Lung (tissue), 11 donors: ENCODE measurements at regions not wholly inside any gene's neighbourhood (a gene's known extent, or its start where the extent isn't known, plus 50 kb on each side); places are given as distances from the start of the nearest gene placed in this dataset.

Experiments used
- ATAC-seq: fragments of 200-7000 bp; cut with Tn5 transposase; one replicate; pipeline ENCODE4 v1.9.1; 2020; ENCODE audit warnings: moderate number of reproducible peaks; ENCODE audit not compliant: insufficient read depth, low FRiP score
- DNase-seq, 3 donors: peaks; one replicate each; pipeline ENCODE4 v3.0.0-alpha.2; 2013 to 2017
- H3K27ac ChIP-seq, 2 donors: one replicate each; pipeline ENCODE4 v1.5.1; 2013; ENCODE audit warnings: mild to moderate bottlenecking in 2 of 2, moderate library complexity in 2 of 2, control low read depth in 1 of 2, inconsistent platforms in 1 of 2, low read depth in 1 of 2, low read length in 1 of 2
- H3K27me3 ChIP-seq, 3 donors: one replicate each; pipeline ENCODE4 v1.5.1; 2013; ENCODE audit warnings: low read length in 2 of 3; ENCODE audit not compliant: control insufficient read depth in 3 of 3, insufficient read depth in 3 of 3
- H3K36me3 ChIP-seq, 4 donors: one replicate each; pipeline ENCODE4 v1.5.1; 2013; ENCODE audit warnings: low read length in 4 of 4, mild to moderate bottlenecking in 1 of 4, moderate library complexity in 1 of 4; ENCODE audit not compliant: control insufficient read depth in 4 of 4, insufficient read depth in 4 of 4
- H3K4me1 ChIP-seq, 5 donors: one replicate each; pipeline ENCODE4 v1.5.1; 2013; ENCODE audit warnings: low read length in 5 of 5, mild to moderate bottlenecking in 2 of 5, moderate library complexity in 1 of 5; ENCODE audit not compliant: control insufficient read depth in 5 of 5, insufficient read depth in 5 of 5
- H3K4me3 ChIP-seq: one replicate; pipeline ENCODE4 v1.5.1; 2013; ENCODE audit warnings: mild to moderate bottlenecking, control low read depth, moderate library complexity
- H3K9ac ChIP-seq, 2 donors: one replicate each; pipeline ENCODE4 v1.5.1; 2013; ENCODE audit warnings: low read length in 2 of 2, control low read depth in 1 of 2; ENCODE audit not compliant: insufficient read depth in 1 of 2
- H3K9me3 ChIP-seq, 4 donors: one replicate each; pipeline ENCODE4 v1.5.1; 2013; ENCODE audit warnings: low read length in 3 of 4, mild to moderate bottlenecking in 1 of 4, moderate library complexity in 1 of 4; ENCODE audit not compliant: control insufficient read depth in 4 of 4, insufficient read depth in 3 of 4
- WGBS, 2 donors: extraction: QIAGEN DNeasy Blood & Tissue Kit; methylation state at CpG; one replicate each; pipeline ENCODE4 v1.1.7; 2013; 5-methylcytosine and 5-hydroxymethylcytosine counted together
- TF ChIP-seq, protein P1 (sequence below): IDR thresholded peaks from 2 replicates; pipeline ENCODE4 v1.5.1; 2012; ENCODE audit warnings: mild to moderate bottlenecking; ENCODE audit errors: control extremely low read depth, extremely low read depth
- donor health status: control.
- donor health status: control.
- donor health status: Bipolar disorder and iron deficiency.
- donor health status: healthy.
- donor health status: DM: yes; HTN: yes; CAD: no.

- Histone ChIP-seq H3K27ac (no peak overlapping the region), H3K9me3 (no peaks in the 10 kb centered on the region), H3K4me1 (peaks cover 0 to 4% (median 0%) of the 10 kb centered on the region in 5 donors), H3K27me3 (no peaks in the 10 kb centered on the region), H3K4me3 (no peak overlapping the region), H3K36me3 (no peaks in the 10 kb centered on the region), H3K9ac (no peak overlapping the region)
- ATAC-seq (no peak), DNase-seq (no peak)
- TF ChIP-seq, protein P1, sequence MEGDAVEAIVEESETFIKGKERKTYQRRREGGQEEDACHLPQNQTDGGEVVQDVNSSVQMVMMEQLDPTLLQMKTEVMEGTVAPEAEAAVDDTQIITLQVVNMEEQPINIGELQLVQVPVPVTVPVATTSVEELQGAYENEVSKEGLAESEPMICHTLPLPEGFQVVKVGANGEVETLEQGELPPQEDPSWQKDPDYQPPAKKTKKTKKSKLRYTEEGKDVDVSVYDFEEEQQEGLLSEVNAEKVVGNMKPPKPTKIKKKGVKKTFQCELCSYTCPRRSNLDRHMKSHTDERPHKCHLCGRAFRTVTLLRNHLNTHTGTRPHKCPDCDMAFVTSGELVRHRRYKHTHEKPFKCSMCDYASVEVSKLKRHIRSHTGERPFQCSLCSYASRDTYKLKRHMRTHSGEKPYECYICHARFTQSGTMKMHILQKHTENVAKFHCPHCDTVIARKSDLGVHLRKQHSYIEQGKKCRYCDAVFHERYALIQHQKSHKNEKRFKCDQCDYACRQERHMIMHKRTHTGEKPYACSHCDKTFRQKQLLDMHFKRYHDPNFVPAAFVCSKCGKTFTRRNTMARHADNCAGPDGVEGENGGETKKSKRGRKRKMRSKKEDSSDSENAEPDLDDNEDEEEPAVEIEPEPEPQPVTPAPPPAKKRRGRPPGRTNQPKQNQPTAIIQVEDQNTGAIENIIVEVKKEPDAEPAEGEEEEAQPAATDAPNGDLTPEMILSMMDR: no peak
- 71 to 80% methylated on average over 5 of the region's 5 CpGs for WGBS, 2 donors
Observed at GRCh38 chr14:51585055-51585454, 66.7 kb upstream of the FRMD6 start.

DNA sequence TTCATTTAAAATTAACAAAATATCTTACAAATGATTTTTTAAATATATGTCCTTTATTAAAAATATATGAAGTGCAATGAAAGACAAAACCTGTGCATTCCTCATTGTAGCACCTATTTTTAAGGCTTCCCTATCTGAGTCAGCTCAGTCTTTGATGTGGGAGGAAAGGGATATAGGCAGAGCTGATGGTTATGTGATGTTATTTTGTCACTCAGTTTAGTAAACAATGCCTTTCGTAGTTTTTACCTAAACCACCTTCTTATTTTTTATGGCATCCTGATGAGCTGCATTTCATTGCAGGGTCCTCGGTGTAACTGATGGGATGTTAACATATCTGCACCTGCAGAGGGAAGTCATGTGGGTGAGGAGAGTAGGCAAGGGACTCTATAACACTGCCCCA, 58.9 kb upstream of the FRMD6 start:
- 55 to 64% methylated on average over 2 of the region's 2 CpGs for WGBS, 2 donors
- ATAC-seq (no peak), DNase-seq (no peak)
- Histone ChIP-seq H3K27me3 (no peaks in the 10 kb centered on the region), H3K27ac (no peak overlapping the region), H3K36me3 (no peaks in the 10 kb centered on the region), H3K4me1 (peaks cover 0 to 10% (median 0%) of the 10 kb centered on the region in 5 donors), H3K4me3 (no peak overlapping the region), H3K9ac (no peak overlapping the region), H3K9me3 (peaks cover 0 to 3% (median 0%) of the 10 kb centered on the region in 4 donors)
- TF ChIP-seq, protein P1: no peak

DNA sequence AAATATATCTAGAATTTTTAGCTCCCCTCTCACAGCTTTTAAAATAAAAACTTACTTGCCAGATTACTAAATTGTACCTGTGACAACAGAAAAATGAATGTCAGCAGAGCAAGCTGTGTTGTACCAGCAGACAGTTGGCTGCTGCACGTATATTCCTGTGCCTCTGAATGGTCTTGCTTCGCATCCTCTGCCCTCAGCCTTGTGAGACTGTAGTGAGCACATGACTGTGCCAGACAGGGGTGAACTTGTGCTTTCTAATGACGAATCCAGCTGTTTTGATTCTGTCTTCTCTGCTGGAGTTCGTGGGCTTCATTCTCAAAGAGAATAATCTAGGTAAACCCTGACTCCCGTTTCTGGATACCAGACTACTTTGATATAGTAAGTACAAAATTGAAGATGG, 58.3 kb upstream of the FRMD6 start:
- Histone ChIP-seq H3K4me3 (no peak overlapping the region), H3K9me3 (peaks cover 0 to 3% (median 0%) of the 10 kb centered on the region in 4 donors), H3K27ac (no peak overlapping the region), H3K9ac (no peak overlapping the region), H3K36me3 (no peaks in the 10 kb centered on the region), H3K4me1 (peaks cover 0 to 10% (median 0%) of the 10 kb centered on the region in 5 donors), H3K27me3 (no peaks in the 10 kb centered on the region)
- ATAC-seq (no peak), DNase-seq (peak in 2 of 3 donors; percentile 65 to 75)
- TF ChIP-seq, protein P1: no peak
- 72 to 79% methylated on average over 5 of the region's 5 CpGs for WGBS, 2 donors

DNA sequence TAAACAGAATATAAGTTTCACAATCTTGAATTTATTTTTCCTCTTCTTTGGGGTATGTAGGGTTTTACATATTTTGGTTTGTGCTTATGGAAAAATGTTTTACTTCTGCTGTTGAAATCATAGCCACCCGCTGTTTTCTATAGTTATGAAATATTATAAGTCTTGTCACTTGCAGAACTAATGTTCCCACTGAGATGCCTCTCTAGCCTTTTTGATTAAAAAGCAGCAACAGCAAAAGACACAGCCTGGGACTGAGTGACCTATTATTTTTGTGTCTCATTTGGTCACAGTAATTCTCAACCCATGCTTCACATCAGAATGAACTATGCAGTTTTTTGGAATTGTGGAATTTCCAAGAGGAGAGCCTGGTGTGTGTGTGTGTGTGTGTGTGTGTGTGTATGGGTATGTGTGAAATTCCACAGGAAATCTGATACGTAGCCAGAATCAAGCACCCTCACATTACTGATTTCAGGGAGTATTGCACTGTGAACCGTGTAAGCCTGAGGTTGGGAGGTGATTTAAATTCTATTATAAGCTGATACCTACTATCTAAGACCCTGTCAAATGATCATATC, 55.7 kb upstream of the FRMD6 start:
- ATAC-seq (no peak), DNase-seq (no peak)
- H3K9ac ChIP-seq: no peak overlapping the region
- WGBS, 2 donors: 79 to 83% methylated on average over 3 of the region's 3 CpGs
- peaks cover 0 to 10% (median 0%) of the 10 kb centered on the region in 5 donors for H3K4me1 ChIP-seq
- H3K36me3 ChIP-seq: no peaks in the 10 kb centered on the region
- peaks cover 0 to 3% (median 0%) of the 10 kb centered on the region in 4 donors for H3K9me3 ChIP-seq
- no peak overlapping the region for H3K27ac ChIP-seq
- no peak overlapping the region for H3K4me3 ChIP-seq
- no peaks in the 10 kb centered on the region for H3K27me3 ChIP-seq
- TF ChIP-seq, protein P1: no peak
